ENCODE measurements at regions not wholly inside any gene's neighbourhood (a gene's known extent, or its start where the extent isn't known, plus 50 kb on each side); places are given as distances from the start of the nearest gene placed in this dataset.

DNA sequence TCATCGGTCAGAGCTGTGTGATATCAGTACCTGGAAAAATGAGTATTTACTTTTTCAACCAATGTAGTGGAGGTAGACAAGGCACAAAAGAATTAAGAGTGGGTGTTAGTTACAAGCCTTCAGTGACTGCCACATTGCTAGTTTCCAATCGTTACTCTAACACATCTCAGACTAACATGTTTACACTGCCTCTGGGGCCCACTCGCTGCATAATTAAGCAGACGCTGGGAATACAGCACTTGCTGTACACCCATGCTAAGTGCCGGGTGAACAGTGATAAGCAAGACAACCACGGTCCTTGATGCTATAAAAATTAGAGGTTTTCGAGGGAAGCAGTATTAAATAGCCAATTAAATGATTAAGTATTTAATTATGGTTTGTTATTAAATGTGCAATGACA is 1147.6 kb downstream of the AACS start:
- Histone ChIP-seq H3K27me3 (peaks cover 0 to 9% (median 0%) of the 10 kb centered on the region in 9 donors), H3K36me3 (no peaks in the 10 kb centered on the region), H3K4me1 (no peaks in the 10 kb centered on the region), H3K9me3 (no peaks in the 10 kb centered on the region), H3K27ac (no peak overlapping the region), H3K4me3 (no peak overlapping the region)
- intact Hi-C loops (cut with DNase I), result no loop called here
- 65 to 70% (median 68%) methylated on average over 7 of the region's 7 CpGs for WGBS, 4 donors
- ATAC-seq, result no peak
- no peak for DNase-seq
- no peak for TF ChIP-seq POLR2A (IDR thresholded peaks at IDR 0.05)
- TF ChIP-seq, protein P1, sequence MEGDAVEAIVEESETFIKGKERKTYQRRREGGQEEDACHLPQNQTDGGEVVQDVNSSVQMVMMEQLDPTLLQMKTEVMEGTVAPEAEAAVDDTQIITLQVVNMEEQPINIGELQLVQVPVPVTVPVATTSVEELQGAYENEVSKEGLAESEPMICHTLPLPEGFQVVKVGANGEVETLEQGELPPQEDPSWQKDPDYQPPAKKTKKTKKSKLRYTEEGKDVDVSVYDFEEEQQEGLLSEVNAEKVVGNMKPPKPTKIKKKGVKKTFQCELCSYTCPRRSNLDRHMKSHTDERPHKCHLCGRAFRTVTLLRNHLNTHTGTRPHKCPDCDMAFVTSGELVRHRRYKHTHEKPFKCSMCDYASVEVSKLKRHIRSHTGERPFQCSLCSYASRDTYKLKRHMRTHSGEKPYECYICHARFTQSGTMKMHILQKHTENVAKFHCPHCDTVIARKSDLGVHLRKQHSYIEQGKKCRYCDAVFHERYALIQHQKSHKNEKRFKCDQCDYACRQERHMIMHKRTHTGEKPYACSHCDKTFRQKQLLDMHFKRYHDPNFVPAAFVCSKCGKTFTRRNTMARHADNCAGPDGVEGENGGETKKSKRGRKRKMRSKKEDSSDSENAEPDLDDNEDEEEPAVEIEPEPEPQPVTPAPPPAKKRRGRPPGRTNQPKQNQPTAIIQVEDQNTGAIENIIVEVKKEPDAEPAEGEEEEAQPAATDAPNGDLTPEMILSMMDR (IDR thresholded peaks at IDR 0.05), result no peak

DNA sequence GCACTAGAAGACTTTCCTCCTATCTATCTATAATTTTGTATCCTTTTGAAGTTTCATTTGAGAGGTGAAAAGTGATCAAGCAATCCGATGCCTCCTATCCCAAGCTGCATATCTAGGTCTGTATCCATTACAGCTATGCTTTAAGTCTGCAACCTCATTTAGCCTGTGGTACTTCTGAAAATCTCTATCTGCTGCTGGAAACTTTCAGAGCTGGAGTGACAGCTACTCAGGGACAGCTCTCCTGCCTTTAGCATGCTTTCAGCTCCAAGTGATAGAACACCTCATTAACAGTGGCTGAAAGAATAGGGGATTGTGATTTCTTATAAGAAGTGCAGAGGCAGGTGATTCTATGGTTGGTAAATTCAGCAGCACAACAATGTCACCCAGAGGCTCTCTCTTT is 1153.5 kb downstream of the AACS start:
- intact Hi-C loops (cut with DNase I), result no loop called here
- Histone ChIP-seq H3K9me3 (peaks cover 0 to 3% (median 0%) of the 10 kb centered on the region in 12 donors), H3K36me3 (no peaks in the 10 kb centered on the region), H3K27me3 (peaks cover 0 to 6% (median 0%) of the 10 kb centered on the region in 9 donors), H3K4me3 (no peak overlapping the region), H3K4me1 (no peaks in the 10 kb centered on the region), H3K27ac (no peak overlapping the region)
- ATAC-seq, result no peak
- WGBS, 4 donors, result 14 to 43% (median 32%) methylated on average over 1 of the region's 1 CpG
- no peak for TF ChIP-seq POLR2A (IDR thresholded peaks at IDR 0.05)
- TF ChIP-seq, protein P1 (IDR thresholded peaks at IDR 0.05), result no peak
- DNase-seq, result no peak

DNA sequence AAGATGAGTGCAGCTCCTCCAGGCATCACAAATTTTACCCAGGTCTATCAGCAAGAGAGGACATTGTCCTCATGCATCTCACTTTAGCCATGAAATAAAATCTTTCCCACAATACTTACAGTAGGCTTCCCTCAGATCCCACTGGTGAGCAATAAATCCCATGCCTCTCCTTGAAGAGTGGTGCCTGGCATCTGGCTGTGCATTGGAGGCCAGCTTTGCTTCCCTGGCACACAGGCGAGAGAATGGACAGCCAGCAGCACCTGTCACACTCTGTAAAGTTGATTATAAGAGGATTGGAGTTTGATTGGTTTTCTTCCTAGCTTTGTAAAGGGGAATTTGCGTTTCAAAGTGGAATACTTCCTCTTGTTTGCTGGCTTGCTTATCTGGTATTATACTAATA is 1153.9 kb downstream of the AACS start:
- TF ChIP-seq POLR2A (IDR thresholded peaks at IDR 0.05), result no peak
- TF ChIP-seq, protein P1 (IDR thresholded peaks at IDR 0.05), result no peak
- peaks cover 0 to 3% (median 0%) of the 10 kb centered on the region in 12 donors for H3K9me3 ChIP-seq
- H3K36me3 ChIP-seq, result no peaks in the 10 kb centered on the region
- intact Hi-C loops (cut with DNase I), result no loop called here
- no peak for DNase-seq
- ATAC-seq, result no peak
- no peak overlapping the region for H3K4me3 ChIP-seq
- H3K27ac ChIP-seq, result no peak overlapping the region
- H3K4me1 ChIP-seq, result no peaks in the 10 kb centered on the region
- H3K27me3 ChIP-seq, result peaks cover 0 to 6% (median 0%) of the 10 kb centered on the region in 9 donors
- 59 to 91% (median 69%) methylated on average over 2 of the region's 2 CpGs for WGBS, 4 donors

DNA sequence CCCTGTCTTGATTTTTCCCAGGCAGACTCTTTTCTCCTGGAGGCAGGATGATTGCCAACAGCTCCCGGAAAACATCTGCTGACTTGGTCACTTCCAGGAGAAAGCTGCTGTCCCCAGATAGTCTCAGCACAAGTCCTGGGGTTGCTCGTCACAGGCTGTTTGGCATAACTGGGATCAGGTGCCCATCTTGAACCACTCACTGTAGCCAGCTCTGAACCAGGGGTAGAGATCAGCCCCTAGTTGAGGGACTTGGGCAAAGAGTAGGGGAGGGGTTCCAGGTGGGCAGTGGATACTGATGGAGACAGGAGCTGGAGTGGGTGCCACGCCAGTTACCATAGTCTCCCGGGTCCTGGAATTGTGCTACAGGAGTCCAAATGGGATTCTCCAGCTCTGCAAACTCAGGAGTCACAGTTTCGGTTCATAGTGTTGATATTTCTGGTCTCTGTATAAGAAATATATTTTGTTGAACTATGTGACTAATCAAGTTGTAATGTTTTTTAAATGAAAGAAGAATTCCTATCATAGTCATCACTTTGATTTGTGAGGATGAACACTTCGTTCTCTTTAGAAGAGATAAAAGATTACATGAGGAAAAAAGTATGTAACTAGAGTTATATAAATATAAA is 1154.5 kb downstream of the AACS start:
- Histone ChIP-seq H3K27ac (no peak overlapping the region), H3K9me3 (peaks cover 0 to 3% (median 0%) of the 10 kb centered on the region in 12 donors), H3K27me3 (peaks cover 0 to 6% (median 0%) of the 10 kb centered on the region in 9 donors), H3K4me3 (no peak overlapping the region), H3K4me1 (no peaks in the 10 kb centered on the region), H3K36me3 (no peaks in the 10 kb centered on the region)
- 59 to 68% (median 64%) methylated on average over 6 of the region's 6 CpGs for WGBS, 4 donors
- no peak for ATAC-seq
- TF ChIP-seq, protein P1 (IDR thresholded peaks at IDR 0.05), result no peak
- TF ChIP-seq POLR2A (IDR thresholded peaks at IDR 0.05), result no peak
- intact Hi-C loops (cut with DNase I), result no loop called here
- no peak for DNase-seq

Data from heart left ventricle (tissue), 16 donors.